ENCODE measurements at regions not wholly inside any gene's neighbourhood (a gene's known extent, or its start where the extent isn't known, plus 50 kb on each side); places are given as distances from the start of the nearest gene placed in this dataset.
A peak's percentile ranks its signal among the peaks of the same experiment; 100 is the strongest.
"Not testable (repeated sequence)": the region's sequence is repeated elsewhere in the genome, so short reads cannot be mapped to it uniquely, and the experiment has no call there.

- DNase-seq (ENCODE audit: low read depth in 1 of 2, low spot score in 1 of 2): no peak
Observed at GRCh38 chr2:207438414-207439126, 91.2 kb upstream of the CREB1 start.

GRCh38 chr2:207439881-207440280 is 89.9 kb upstream of the CREB1 start:
- DNase-seq (ENCODE audit: low read depth in 1 of 2, low spot score in 1 of 2): not testable (repeated sequence)

- DNase-seq (ENCODE audit: low read depth in 1 of 2, low spot score in 1 of 2): no peak
Observed at GRCh38 chr2:207444756-207445155, 85.0 kb upstream of the CREB1 start.

GRCh38 chr2:207446653-207447052 is 83.1 kb upstream of the CREB1 start:
- DNase-seq (ENCODE audit: low read depth in 1 of 2, low spot score in 1 of 2): no peak

- no peak for DNase-seq (ENCODE audit: low read depth in 1 of 2, low spot score in 1 of 2)
Observed at GRCh38 chr2:207448006-207448405, 81.8 kb upstream of the CREB1 start.

- no peak for DNase-seq (ENCODE audit: low read depth in 1 of 2, low spot score in 1 of 2)
Observed at GRCh38 chr2:207449642-207450165, 80.1 kb upstream of the CREB1 start.

DNA sequence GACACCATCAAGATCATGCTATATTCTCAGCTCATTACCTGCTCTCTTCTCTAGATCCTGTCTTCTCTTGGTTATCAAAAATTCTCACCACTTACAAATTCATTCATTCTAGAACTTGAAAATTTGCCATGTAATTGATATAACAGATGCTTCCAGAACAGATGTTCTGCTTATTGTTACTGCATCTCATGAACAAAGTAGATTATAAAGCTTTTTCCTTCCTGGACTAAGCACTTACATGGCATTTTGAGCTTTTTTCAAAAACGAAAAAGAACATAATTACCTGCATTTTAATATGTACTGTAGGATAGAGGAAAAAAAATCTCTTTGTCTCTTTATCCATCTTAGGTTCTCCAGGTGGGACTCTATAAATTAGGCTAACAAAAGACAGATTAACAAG is 79.6 kb upstream of the CREB1 start:
- DNase-seq (ENCODE audit: low read depth in 1 of 2, low spot score in 1 of 2): no peak

DNA sequence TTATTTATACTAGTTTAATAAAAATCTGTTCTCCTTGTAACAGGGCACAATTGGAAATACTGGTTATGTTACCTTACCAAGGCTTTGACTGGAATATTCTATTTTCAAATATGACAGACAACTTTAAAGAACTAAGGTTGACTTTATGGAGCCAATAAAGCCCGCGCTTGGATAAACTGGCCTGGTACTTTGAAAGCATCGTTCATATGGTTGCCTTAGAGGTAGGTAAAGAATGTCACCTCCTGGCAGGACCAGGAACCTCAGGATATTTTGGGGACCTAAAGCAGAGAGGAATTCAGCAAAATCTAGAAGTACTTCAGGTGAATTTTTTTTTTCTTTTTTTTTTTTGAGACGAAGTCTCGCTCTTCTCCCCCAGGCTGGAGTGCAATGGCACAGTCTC is 71.2 kb upstream of the CREB1 start:
- DNase-seq (ENCODE audit: low read depth in 1 of 2, low spot score in 1 of 2): no peak

GRCh38 chr2:207459990-207460757 is 69.6 kb upstream of the CREB1 start:
- no peak for DNase-seq (ENCODE audit: low read depth in 1 of 2, low spot score in 1 of 2)

DNA sequence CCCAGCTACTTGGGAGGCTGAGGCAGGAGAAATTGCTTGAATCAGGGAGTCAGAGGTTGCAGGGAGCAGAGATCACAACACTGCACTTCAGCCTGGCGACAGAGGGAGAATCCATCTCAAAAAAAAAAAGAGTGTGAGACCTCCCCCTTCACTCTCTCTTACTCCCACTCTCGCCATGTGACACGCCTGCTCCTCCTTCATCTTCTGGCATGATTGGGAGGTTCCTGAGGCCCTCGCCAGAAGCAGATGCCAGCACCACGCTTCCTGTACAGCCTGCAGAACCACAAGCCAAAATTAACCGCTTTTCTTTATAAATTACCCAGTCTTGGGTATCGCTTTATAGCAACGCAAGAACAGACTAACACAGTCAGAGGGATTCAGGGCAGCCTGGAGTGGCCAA is 66.3 kb upstream of the CREB1 start:
- no peak for DNase-seq (ENCODE audit: low read depth in 1 of 2, low spot score in 1 of 2)

DNA sequence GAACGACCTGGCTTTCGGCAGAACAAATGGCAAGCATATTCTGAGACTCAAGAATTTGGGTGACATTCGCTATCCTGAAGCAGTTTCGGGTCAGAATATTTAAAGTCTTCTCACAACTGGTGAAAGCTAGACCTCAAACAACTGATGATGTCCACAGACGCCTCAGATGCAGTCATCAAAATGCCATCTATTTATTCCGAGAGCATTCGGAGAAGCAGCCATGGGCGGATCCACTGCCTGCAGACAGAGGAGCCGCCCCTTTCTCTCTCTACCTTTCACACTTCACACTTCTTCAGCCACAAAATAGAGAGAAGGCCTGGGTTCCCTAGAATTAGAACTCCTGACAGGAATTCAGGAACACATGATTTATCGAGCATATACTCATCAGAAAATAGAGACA is 65.8 kb upstream of the CREB1 start:
- no peak for DNase-seq (ENCODE audit: low read depth in 1 of 2, low spot score in 1 of 2)

DNA sequence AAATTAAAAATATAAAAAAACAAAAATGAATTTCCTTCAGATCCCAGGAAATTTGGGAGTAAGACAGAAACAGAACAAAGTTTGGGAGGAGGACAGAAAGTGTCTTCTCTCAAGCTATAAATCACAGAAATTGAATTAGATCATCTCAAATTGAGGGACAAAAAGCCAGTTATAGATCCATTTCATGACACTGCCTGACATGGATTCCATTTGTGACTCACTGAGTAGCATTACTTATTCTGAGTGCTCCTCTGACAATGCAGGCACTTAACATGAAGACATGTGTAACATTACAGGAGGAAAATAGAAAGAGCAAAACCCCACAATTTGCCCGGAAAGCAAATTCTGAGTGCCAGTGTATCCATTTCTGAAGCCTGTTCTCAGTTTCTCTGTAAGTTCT is 63.9 kb upstream of the CREB1 start:
- no peak for DNase-seq (ENCODE audit: low read depth in 1 of 2, low spot score in 1 of 2)

- DNase-seq (ENCODE audit: low read depth in 1 of 2, low spot score in 1 of 2): no peak
Observed at GRCh38 chr2:207467716-207468347, 61.9 kb upstream of the CREB1 start.

- DNase-seq (ENCODE audit: low read depth in 1 of 2, low spot score in 1 of 2): no peak
Observed at GRCh38 chr2:207468488-207468887, 61.3 kb upstream of the CREB1 start.

DNA sequence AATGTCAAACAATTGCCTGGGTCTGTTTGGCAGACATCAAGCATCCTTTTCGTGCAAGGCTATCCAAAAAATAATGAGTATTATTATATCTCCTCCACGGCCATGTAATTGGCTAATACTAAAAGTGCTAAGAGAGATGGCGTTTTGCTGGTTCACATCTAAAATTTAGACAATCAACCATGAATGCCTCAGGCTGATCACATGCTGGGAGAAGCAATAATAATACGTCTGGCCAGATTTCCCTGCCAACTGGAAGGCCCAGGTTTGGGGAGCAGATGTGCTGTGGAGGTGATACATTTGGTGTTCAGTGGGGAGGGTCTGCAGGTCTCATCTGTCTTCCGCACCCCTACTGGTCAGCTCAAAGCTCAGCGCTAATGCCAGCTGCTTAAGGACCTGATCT is 60.3 kb upstream of the CREB1 start:
- DNase-seq (ENCODE audit: low read depth in 1 of 2, low spot score in 1 of 2): no peak

- DNase-seq (ENCODE audit: low read depth in 1 of 2, low spot score in 1 of 2): no peak
Observed at GRCh38 chr2:207469943-207470729, 59.6 kb upstream of the CREB1 start.

GRCh38 chr2:207471261-207471660 is 58.5 kb upstream of the CREB1 start:
- DNase-seq (ENCODE audit: low read depth in 1 of 2, low spot score in 1 of 2): no peak

DNA sequence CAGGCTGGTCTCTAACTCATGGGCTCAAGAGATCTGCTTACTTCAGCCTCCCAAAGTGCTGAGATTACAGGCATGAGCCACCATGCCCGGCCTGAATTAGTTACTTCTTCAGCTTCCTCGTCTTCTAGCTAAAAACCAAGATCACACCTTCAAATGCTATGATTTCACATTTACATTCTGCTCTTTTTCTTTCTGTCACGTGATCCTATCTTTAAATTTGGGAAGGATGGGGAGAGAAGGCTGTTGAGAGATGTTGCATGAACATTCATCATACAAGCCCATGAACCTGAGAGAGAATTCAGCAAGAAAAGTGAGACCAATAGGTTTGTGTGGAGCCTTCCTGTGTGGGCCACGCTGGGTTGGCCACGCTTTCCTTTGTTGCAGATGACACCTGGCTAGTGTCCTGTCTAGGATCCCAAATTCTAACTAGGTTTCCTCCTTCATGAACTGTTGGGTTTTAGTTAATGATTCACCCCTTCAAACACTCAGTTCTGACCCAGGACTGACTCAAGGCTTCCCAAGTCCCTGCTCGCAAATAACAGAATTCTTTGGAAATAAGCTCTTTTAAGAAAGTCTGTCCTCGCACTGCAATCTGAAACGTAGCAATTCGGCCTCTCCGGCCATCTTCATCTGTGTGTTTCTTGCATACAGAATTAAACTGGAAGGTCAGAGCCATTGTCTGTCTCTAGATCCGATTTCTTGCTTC is 57.3 kb upstream of the CREB1 start:
- DNase-seq (ENCODE audit: low read depth in 1 of 2, low spot score in 1 of 2): no peak

DNA sequence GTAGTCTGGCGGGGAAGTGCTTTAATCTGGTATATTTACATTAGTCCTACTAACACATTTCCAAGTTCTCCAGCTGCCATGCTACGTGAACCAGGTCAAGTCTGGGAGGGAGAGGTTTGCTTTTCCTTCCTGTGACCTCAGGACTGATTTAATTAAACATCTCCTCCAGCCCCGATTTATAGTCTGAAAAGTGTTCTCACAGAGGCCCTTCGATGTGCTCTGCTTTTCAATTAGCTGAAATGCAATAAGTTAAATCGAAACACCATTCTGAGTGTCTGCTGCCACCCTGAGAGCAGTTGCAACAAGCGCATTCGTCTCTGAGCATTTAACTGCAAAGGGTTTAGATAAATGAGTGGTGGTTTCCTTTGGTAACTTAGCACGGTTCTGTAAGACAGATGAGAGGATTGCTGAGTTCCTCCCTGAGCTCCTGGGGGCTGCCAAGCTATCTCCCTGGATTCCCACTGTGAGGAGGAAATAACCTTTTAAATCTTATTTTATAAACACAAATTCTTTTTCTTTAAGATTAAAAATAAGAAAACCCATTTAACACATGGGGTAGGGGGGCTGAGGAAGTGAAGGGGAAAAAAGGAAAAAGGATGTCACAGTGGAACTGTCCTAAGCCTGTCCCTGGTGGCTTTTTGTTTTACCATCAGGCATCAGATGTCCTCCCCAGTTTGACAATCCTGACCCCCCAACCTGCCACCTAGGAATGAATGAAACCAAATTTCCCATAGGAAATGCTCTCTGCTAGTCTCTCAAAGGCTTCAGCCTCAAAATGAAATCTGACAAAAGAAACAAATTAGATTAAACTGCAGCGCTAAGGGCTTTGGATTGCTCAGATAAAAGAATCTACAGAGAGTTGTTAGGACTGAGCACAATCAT is 56.5 kb upstream of the CREB1 start:
- DNase-seq (ENCODE audit: low read depth in 1 of 2, low spot score in 1 of 2): peak in 1 of 2 donors; percentile 31

DNA sequence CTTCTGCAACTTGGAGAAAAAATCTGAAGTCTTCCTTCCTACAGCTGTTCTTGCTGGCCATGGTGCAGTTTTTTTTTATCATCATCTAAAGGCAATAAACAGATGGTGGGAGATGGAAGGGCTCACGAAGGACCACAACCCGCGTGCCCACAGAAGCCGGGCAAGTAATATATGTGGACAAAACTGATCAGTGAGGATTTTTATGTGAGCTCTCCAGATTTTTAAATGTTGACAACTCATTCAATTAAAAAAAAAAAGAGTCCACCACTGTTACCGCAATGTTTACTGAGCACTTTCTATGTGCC is 55.9 kb upstream of the CREB1 start:
- no peak for DNase-seq (ENCODE audit: low read depth in 1 of 2, low spot score in 1 of 2)

Data from activated CD4-positive, alpha-beta T cell treated with anti-CD3 and anti-CD28 coated beads, Interleukin-2, amount 50 U/mL, for 24 hours (primary cell).